DND-41 (cell line): ENCODE measurements at regions not wholly inside any gene's neighbourhood (a gene's known extent, or its start where the extent isn't known, plus 50 kb on each side); places are given as distances from the start of the nearest gene placed in this dataset.

ENCODE experiments used
- CTCF ChIP-seq: IDR thresholded peaks from 2 replicates; pipeline ENCODE4 v1.5.1; 2012; ENCODE audit warnings: borderline replicate concordance, low read length, moderate library complexity, mild to moderate bottlenecking; ENCODE audit not compliant: poor library complexity, severe bottlenecking; ENCODE audit errors: extremely low read depth
- EZH2 ChIP-seq: IDR thresholded peaks from 3 replicates; pipeline ENCODE4 v1.6.1; 2012; ENCODE audit warnings: borderline replicate concordance, low read depth, mild to moderate bottlenecking, moderate library complexity, low read length, inconsistent platforms; ENCODE audit not compliant: severe bottlenecking

- no peak for TF ChIP-seq EZH2
- no peak for TF ChIP-seq CTCF
Observed at GRCh38 chr1:170221031-170221430, 75.3 kb downstream of the NTMT2 start.
